GM08714 (cell line): ENCODE measurements at regions not wholly inside any gene's neighbourhood (a gene's known extent, or its start where the extent isn't known, plus 50 kb on each side); places are given as distances from the start of the nearest gene placed in this dataset.
"Not testable (repeated sequence)": the region's sequence is repeated elsewhere in the genome, so short reads cannot be mapped to it uniquely, and the experiment has no call there.

Experiments
- H3K4me3 ChIP-seq: fragments of 200-500 bp; sonication (Bioruptor generic); 2 replicates; pipeline ENCODE4 v1.5.1; 2014; ENCODE audit warnings: mild to moderate bottlenecking, low read length, inconsistent platforms

DNA sequence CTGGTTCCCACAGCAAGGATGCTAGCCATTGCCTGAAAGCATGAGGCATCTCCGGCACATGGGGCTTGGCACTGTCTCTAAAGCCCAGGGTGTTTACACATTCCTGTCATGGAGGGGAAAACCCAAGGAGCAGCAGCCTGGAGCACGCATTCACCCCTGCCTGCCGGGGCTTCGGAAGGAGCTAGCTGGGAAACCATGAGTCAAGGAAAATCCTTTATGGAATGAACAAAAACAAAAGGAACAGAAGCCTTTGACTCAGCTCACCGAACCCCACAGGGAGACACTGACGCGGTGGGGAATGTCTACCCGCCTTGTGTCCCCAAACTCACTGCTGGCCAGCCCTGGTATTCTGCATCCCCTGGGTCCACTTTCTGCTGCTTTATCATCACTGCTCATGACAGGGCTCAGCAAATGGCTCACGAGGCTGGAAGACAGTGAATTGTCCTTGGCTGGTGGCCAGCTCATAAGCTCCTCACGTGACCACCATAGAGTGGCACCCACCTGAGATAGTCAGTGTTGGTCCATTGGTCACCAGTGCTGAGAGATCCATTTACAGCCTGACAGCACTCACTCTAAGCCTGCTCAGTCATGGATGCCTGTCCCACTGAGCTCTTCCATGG lies 137.2 kb downstream of the NPIPB11 start:
- not testable (repeated sequence) for H3K4me3 ChIP-seq

DNA sequence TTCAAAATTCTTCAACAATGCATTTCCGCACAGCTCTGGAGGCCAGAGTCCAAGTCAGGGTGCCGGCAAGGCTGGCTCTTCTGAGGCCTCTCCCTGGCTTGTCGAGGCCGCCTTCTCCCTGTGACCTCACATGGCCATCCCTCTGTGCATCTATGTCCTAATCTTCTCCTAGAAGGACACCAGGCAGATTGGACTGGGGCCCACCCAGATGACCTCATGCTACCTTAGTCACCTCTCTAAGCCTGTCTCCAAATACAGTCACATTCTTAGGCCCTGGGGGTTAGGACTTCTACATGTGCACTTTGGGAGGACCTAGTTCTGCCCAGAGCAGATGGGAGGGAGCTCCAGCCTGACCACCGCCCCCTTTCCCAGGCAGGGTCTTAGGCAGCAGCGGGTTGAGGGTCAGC lies 137.7 kb downstream of the NPIPB11 start:
- not testable (repeated sequence) for H3K4me3 ChIP-seq

DNA sequence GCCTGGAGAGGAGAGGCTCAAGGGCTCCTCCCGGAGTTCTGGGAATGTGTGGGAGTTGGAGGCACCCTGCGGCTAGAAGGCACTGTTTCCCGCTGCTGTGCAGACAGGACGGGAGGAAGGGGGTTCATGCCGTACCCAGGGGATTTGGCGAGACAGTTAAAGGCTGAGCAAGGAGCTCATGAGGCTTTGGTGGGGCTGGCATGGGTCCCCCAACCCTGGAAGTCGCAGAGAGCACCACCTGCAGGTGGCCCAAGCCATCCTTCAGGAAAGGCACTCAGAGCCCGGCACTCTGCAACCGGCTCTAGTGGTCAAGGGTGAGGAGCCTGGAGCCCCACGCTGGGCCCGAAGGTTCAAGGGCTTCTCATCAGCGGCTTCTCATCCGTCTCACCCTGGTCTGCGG lies 138.2 kb downstream of the NPIPB11 start:
- not testable (repeated sequence) for H3K4me3 ChIP-seq

DNA sequence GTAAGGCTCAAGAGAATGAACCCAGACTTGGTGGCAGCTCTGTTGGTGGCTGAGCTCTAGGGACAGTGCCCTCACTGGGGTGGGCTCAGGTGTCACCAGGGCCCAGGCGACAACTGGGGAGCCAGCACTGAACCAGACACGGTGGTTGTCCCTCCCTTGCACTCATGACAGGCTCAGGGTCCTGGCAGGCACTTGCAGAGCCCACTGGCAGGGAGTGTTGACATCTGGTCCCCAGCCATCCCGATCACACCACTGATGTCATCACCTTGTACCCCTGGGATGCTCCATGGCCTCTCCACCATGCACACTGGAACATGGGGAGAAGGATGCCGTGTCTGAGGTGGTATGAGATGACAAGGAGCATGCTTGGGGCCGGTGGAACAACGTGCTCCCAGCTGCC lies 138.6 kb downstream of the NPIPB11 start:
- not testable (repeated sequence) for H3K4me3 ChIP-seq

DNA sequence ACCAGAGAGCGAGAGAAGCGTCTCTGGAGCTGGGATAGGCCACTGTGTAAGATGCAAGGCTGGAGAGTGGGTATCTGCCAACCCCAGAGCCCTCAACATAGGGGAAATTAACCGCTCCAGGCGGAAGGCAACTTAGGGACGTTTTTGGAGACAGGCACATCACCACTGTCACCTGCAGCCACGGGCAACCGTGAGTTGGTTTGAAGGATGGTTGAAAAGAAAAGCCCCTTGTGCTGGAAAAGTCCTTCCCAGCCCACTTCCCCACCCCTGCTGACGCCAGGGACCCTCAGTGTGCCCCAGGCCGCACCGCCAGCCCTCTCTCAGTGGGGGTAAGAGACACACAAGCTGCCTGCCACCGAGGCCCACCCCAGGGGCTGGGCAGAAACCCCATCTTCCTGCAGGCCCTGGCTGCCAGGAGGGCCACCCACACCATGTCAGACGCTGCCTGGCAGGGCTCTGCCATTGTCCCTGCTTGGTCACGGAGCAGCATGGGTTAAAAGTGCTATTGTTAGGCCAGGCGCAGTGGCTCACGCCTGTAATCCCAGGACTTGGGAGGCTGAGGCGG lies 139.4 kb downstream of the NPIPB11 start:
- H3K4me3 ChIP-seq = not testable (repeated sequence)

DNA sequence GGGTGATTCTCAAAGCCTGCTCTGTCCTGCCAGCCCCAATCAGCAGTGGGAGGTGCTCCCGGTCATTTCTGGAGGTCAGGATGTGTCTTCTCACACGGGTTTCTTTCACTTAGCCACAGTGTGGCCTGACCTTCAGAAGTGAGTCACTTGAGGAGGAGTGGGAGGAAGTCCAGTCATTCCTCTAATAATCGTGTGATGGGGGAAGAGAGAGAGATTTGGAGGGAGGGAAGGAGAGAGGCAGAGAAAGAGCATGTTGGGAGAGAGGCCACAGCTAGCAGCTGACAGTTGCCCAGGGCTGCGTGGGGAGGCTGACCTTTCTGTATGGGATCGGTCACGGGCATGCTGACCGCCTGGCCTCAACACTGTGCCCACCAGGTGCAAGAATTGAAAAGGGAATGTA lies 139.9 kb downstream of the NPIPB11 start:
- H3K4me3 ChIP-seq = not testable (repeated sequence)

DNA sequence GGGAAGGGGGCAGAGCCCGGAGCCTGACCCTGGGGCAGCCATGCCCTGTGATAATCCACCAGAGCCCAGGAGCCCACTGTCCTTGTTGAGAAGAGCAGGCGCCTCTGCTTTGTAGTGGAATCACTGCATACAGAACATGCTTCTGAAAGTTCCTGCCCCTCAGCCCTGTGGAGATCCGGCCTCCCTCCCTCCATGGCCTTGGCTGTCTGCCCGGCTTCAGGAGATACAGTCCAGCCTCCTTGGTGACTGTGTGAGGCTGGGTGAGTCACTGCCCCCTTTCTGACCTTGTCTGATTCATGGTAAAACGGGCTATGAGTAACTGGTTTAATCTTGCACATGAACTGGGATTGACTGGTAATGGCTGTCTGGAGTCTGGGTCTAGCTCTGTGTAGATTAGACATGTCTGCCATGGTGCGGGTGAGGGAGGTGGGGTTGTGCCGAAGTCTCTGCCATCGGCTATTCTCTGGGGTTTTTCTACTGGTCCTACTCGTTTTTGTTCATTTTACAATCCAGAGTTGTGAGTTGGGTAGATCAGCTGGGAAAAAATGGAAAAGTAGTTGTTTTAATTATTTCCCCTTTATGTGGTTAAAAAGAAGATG lies 141.2 kb downstream of the NPIPB11 start:
- H3K4me3 ChIP-seq = not testable (repeated sequence)

DNA sequence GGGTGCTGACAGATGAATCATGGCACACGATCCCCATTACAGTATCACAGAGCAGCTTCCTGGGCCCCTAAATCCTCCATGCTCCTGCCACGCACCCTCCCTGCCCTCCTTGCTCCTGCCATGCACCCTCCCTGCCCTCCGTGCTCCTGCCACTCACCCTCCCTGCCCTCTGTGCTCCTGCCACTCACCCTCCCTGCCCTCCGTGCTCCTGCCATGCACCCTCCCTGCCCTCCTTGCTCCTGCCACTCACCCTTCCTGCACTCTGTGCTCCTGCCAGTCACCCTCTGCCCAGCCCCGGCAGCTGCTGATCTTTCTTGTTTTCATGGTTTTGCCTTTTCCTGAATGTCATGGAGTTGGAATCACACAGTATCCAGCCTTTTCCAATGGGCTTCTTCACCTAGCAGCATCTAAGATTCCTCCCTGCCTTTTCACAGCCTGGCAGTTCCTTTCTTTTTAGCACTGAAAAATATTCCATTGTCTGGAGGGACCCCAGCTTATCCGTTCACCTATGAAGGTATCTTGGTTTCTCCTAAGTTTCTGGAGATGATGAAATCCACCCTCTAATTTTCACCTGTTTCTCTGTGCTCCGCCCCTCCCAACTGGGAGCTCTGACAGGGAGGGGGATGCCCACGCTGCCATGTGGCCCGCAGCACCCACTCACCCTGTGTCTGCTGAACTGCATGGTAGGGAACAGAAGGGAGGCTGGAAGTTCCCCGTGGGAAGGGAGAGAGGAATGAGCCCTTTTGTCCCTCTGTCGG lies 142.3 kb downstream of the NPIPB11 start:
- not testable (repeated sequence) for H3K4me3 ChIP-seq

DNA sequence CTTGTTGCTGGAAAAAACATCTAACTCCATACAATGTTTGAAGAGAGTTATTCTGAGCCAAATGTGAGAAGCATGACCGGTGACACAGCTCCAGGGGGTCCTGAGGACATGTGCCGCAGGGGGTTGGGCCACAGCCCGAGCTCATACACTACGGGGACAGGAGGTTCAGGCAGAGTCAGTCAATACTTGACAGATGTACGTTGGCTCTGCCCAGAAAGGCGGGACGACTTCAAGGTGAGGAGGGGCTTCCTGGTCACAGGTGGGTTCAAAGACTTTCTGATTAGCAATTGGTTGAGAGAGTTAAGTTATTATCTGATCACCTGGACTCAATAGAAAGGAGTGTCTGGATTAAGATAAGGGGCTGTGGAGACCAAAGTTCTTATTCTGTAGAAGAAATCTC lies 143.8 kb downstream of the NPIPB11 start:
- H3K4me3 ChIP-seq = not testable (repeated sequence)

DNA sequence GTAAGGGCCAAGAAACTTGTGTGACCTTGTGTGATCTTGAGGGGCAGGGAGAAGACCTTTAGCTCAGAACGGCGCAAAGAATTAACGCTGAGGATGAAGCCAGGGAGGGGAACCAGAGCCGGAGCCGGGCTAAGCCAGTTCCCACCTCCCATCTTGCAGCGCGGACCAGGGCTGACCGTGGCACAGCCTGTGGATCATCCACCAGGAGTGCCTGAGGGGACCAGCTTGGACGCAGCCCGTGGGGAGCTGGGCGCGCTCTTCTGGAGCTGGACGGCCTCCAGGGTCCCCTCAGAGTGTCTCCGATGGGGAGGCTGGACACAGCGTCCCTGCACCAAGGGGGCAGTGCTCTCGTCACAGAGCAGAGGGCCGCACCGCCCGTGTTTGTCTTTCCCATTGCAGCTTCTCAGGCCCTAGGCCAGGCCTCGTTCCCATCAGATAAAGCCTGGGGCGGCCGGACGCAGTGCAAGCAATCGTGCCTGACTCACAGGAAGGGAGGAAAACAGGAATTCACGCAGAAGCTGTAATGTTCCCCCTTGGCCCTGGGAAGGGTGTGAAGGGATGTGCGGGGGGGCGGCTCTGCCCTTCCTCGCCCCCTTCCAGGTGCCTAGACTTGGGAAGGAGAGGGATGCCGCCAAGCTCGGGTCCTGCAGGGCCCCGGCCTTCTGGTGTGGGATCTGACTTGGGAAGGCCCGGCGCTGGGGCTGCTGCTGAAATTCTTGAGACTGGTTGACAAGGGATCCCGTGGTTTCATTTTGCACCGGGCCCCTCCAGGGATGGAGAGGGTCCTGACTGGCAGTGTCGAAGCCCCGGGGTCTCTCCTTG lies 144.9 kb downstream of the NPIPB11 start:
- not testable (repeated sequence) for H3K4me3 ChIP-seq

DNA sequence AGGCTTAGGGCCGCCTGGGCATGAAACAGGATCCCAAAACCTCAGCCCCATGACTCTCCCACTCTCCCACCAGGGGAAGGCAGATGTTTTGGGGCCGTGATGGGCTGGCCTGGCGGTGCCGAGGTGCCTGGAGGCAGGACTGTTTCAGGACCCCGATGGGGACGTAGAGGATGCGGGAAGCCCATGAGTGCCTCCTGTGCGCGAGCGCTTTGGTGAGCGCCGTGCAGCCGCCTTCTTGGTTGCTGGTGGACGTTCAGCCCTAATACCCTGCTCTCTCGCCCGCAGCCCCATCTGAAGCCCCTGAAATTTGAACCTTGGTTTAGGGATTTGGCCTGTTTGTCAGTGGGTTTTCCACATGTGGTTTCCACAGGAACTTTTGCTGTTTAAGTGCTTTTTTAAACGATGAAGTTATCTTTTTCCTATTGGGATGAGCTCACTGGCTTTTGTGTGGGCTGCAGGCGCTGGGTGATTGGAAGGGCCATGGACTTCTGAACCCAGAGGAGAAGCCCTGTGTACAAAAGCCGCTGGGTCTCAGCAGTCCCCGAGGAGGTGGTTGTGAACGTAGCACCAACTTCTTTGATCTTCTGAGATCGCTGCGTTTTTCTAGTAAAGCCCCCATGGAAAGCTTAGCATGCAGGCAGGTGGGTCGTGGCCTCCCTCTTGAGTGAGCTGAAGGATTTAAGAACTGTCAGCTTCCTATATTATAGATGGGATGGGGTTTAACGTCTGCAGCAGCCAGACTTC lies 145.7 kb downstream of the NPIPB11 start:
- not testable (repeated sequence) for H3K4me3 ChIP-seq

DNA sequence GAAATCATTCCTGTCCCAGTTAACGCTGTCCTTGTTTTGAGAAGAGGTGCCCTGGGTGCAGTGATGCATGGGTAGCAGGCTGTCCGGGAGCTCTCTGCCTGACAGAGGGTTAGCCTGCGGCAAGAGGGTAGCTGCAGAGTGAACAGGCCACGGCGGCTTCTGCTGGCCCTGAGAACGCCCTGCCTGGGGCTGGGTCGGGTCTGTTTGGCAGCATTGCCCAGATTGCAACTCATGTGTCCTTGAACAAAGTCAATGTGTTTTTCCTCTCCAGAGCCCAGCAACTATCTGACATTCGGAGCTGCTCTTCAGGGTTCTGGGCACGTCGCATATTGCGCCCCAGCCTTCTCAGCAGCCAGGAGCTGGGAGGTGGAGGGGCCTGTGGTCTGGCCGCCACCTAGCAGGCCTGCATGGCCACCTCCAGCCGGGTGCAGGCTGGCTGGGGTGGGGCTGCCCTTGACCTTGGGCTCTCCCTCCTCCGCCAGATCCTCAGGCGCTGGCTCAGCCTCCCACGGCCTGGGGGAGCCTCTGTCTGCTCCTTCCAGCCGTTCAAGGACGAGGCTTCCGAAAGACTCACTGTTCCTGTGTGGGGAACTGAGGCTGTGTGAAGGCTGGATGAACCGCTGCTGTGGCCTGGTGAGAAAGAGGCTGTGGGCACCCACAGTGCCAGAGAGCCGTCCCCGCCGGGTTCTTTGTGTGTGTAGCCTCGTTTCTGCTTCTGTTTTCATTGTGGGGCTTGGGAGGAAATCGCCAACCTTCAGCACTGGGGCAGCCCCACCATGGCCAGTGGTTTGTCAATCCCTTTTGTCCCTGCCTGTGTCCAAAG lies 146.7 kb downstream of the NPIPB11 start:
- H3K4me3 ChIP-seq = not testable (repeated sequence)

DNA sequence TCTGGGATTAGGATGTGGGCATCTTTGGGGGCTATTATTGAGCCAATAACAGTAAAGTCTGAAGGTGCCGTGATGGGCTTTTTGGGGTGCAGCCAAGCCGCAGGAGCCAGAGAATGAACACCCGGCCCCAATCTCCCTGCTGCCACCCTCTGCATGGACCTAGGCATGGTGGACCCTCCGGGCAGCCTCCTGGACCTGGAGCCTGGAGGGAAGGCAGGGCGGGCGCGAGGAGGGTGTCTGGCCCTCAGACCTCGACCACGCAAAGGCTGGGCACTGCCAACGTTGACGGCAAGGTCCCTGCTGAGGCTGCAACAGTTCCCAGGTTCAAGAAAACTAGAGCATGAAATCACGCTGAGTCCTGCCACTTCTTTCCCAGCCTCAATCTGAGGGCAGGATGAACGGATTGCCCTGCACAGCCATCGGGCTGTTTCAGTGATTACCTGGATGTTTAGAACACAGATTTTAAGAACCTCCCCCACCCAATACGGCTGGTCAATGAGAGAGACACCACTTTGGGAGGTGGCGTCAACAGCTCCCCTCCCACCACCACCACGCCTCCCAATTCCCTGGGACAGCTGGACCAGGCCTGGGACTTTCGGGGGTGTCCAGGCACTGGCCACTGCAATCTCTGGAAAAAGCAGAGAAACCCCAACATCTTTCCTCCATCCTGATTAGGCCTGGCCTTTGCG lies 147.4 kb downstream of the NPIPB11 start:
- not testable (repeated sequence) for H3K4me3 ChIP-seq

DNA sequence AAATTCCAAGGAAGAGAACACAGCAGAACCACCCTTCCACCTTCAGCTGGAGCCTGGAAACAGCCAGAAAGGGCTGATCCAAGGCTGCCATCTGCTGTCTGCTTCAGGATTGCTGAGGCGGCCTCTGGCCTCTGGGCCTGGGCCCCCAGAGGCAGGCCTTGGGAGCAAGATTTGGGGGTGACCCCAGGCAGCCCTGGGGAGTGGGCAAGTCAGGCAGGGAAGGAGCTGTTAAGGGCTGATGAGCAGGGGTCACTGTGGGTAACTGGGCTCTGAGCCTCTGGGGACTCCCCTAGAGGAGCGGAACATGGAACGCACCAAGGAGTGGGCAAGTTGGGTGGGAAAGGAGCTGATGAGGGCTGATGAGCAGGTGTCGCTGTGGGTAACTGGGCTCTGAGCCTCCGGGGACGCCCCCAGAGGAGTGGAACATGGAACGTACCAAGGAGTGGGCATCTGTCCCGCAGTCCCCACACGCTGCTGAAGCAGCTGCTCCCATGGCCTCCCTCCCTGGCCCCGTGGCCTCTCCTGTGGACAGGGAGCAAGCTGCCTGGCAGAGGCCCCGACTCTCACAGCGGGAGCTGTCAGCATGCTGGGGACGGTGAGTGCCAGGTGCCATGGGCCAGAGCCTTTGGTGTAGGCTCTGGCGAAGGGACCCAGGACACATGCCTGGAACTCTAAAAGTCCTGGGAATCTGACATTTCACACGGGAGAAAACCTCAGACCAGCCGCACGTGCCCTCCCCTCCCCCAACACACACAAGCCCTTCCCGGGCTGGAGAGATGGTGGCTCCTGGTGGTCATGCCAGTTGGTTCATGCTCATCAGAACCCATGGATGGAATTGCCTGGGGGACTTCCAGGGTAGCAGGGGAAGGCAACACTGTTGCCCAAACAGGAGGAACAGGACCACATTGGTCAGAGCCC lies 148.8 kb downstream of the NPIPB11 start:
- H3K4me3 ChIP-seq = not testable (repeated sequence)
